Stimulated activated memory B cell treated with anti-CD40 and anti-IgM and Interleukin-4, amounts not matched to agents 10 μg/mL and 1 μg/mL and 100 μg/mL, for 72 hours (primary cell): ENCODE measurements at regions not wholly inside any gene's neighbourhood (a gene's known extent, or its start where the extent isn't known, plus 50 kb on each side); places are given as distances from the start of the nearest gene placed in this dataset.

ENCODE experiments used
- ATAC-seq: fragments of 150-1000 bp; cut with Tn5 transposase; 2 replicates; pipeline ENCODE4 v1.10.0; 2021
- H3K27ac Mint-ChIP-seq: one replicate; pipeline ENCODE4 v1.8.0; 2022; ENCODE audit warnings: mild to moderate bottlenecking, mixed read lengths
- H3K27me3 Mint-ChIP-seq: one replicate; pipeline ENCODE4 v1.8.0; 2022; ENCODE audit warnings: mixed read lengths
- H3K36me3 Mint-ChIP-seq: one replicate; pipeline ENCODE4 v1.8.0; 2022; ENCODE audit warnings: mixed read lengths
- H3K4me1 Mint-ChIP-seq: one replicate; pipeline ENCODE4 v1.8.0; 2022; ENCODE audit warnings: mixed read lengths
- H3K4me3 Mint-ChIP-seq: one replicate; pipeline ENCODE4 v1.8.0; 2022; ENCODE audit warnings: mild to moderate bottlenecking, moderate library complexity, mixed read lengths
- H3K9me3 Mint-ChIP-seq: one replicate; pipeline ENCODE4 v1.8.0; 2022; ENCODE audit warnings: mixed read lengths

- no peak overlapping the region for H3K4me3 Mint-ChIP-seq
- no peak overlapping the region for H3K27ac Mint-ChIP-seq
- peaks cover 3% of the 10 kb centered on the region for H3K9me3 Mint-ChIP-seq
Observed at GRCh38 chr7:81583882-81584533, 185.8 kb downstream of the HGF start.

GRCh38 chr7:81583090-81583489 lies 186.8 kb downstream of the HGF start:
- Mint-ChIP-seq H3K27me3 (no peaks in the 10 kb centered on the region), H3K9me3 (peaks cover 3% of the 10 kb centered on the region), H3K36me3 (no peaks in the 10 kb centered on the region), H3K4me3 (no peak overlapping the region), H3K27ac (no peak overlapping the region), H3K4me1 (no peaks in the 10 kb centered on the region)
- no peak for ATAC-seq

More at GRCh38 chr7:81583882-81584533, 185.8 kb downstream of the HGF start:
- Mint-ChIP-seq H3K4me1 (no peaks in the 10 kb centered on the region), H3K36me3 (no peaks in the 10 kb centered on the region), H3K27me3 (no peaks in the 10 kb centered on the region)
- ATAC-seq: no peak

GRCh38 chr7:81577642-81578340 lies 192.1 kb downstream of the HGF start:
- peaks cover 9% of the 10 kb centered on the region for H3K9me3 Mint-ChIP-seq
- no peak for ATAC-seq
- H3K27me3 Mint-ChIP-seq: no peaks in the 10 kb centered on the region
- no peak overlapping the region for H3K27ac Mint-ChIP-seq
- no peaks in the 10 kb centered on the region for H3K4me1 Mint-ChIP-seq
- H3K4me3 Mint-ChIP-seq: no peak overlapping the region
- no peaks in the 10 kb centered on the region for H3K36me3 Mint-ChIP-seq

- no peak for ATAC-seq
- H3K9me3 Mint-ChIP-seq: peaks cover 9% of the 10 kb centered on the region
- H3K27me3 Mint-ChIP-seq: no peaks in the 10 kb centered on the region
- no peak overlapping the region for H3K27ac Mint-ChIP-seq
- no peaks in the 10 kb centered on the region for H3K36me3 Mint-ChIP-seq
- H3K4me1 Mint-ChIP-seq: no peaks in the 10 kb centered on the region
- H3K4me3 Mint-ChIP-seq: no peak overlapping the region
Observed at GRCh38 chr7:81574723-81575326, 195.0 kb downstream of the HGF start.

GRCh38 chr7:81573932-81574331 lies 195.9 kb downstream of the HGF start:
- no peaks in the 10 kb centered on the region for H3K4me1 Mint-ChIP-seq
- no peaks in the 10 kb centered on the region for H3K36me3 Mint-ChIP-seq
- no peak overlapping the region for H3K27ac Mint-ChIP-seq
- no peaks in the 10 kb centered on the region for H3K27me3 Mint-ChIP-seq
- no peak for ATAC-seq
- peaks cover 9% of the 10 kb centered on the region for H3K9me3 Mint-ChIP-seq
- no peak overlapping the region for H3K4me3 Mint-ChIP-seq

- Mint-ChIP-seq H3K27me3 (no peaks in the 10 kb centered on the region), H3K9me3 (peaks cover 9% of the 10 kb centered on the region), H3K36me3 (no peaks in the 10 kb centered on the region), H3K4me1 (no peaks in the 10 kb centered on the region), H3K27ac (no peak overlapping the region), H3K4me3 (no peak overlapping the region)
- no peak for ATAC-seq
Observed at GRCh38 chr7:81573128-81573527, 196.7 kb downstream of the HGF start.

- ATAC-seq: no peak
- Mint-ChIP-seq H3K27me3 (no peaks in the 10 kb centered on the region), H3K4me1 (no peaks in the 10 kb centered on the region), H3K36me3 (no peaks in the 10 kb centered on the region), H3K4me3 (no peak overlapping the region), H3K9me3 (peaks cover 7% of the 10 kb centered on the region), H3K27ac (no peak overlapping the region)
Observed at GRCh38 chr7:81562581-81562980, 207.3 kb downstream of the HGF start.

GRCh38 chr7:81560708-81561107 lies 209.1 kb downstream of the HGF start:
- no peak for ATAC-seq
- H3K27ac Mint-ChIP-seq: no peak overlapping the region
- no peaks in the 10 kb centered on the region for H3K4me1 Mint-ChIP-seq
- H3K36me3 Mint-ChIP-seq: no peaks in the 10 kb centered on the region
- no peak overlapping the region for H3K4me3 Mint-ChIP-seq
- no peaks in the 10 kb centered on the region for H3K27me3 Mint-ChIP-seq
- peaks cover 2% of the 10 kb centered on the region for H3K9me3 Mint-ChIP-seq

GRCh38 chr7:81549484-81550016 lies 220.3 kb downstream of the HGF start:
- H3K27ac Mint-ChIP-seq: no peak overlapping the region
- H3K4me1 Mint-ChIP-seq: no peaks in the 10 kb centered on the region
- H3K9me3 Mint-ChIP-seq: peaks cover 7% of the 10 kb centered on the region
- H3K4me3 Mint-ChIP-seq: no peak overlapping the region
- no peaks in the 10 kb centered on the region for H3K27me3 Mint-ChIP-seq
- no peaks in the 10 kb centered on the region for H3K36me3 Mint-ChIP-seq
- no peak for ATAC-seq

- no peaks in the 10 kb centered on the region for H3K4me1 Mint-ChIP-seq
- H3K36me3 Mint-ChIP-seq: no peaks in the 10 kb centered on the region
- no peak overlapping the region for H3K4me3 Mint-ChIP-seq
- no peaks in the 10 kb centered on the region for H3K27me3 Mint-ChIP-seq
- ATAC-seq: no peak
- peaks cover 8% of the 10 kb centered on the region for H3K9me3 Mint-ChIP-seq
- H3K27ac Mint-ChIP-seq: no peak overlapping the region
Observed at GRCh38 chr7:81534996-81535395, 234.9 kb downstream of the HGF start.

GRCh38 chr7:81534446-81534845 lies 235.4 kb downstream of the HGF start:
- H3K27ac Mint-ChIP-seq: no peak overlapping the region
- H3K9me3 Mint-ChIP-seq: peaks cover 8% of the 10 kb centered on the region
- no peaks in the 10 kb centered on the region for H3K36me3 Mint-ChIP-seq
- H3K27me3 Mint-ChIP-seq: no peaks in the 10 kb centered on the region
- no peak for ATAC-seq
- H3K4me3 Mint-ChIP-seq: no peak overlapping the region
- H3K4me1 Mint-ChIP-seq: no peaks in the 10 kb centered on the region

- H3K27ac Mint-ChIP-seq: no peak overlapping the region
- no peak for ATAC-seq
- H3K4me3 Mint-ChIP-seq: no peak overlapping the region
- H3K36me3 Mint-ChIP-seq: no peaks in the 10 kb centered on the region
- H3K9me3 Mint-ChIP-seq: peaks cover 8% of the 10 kb centered on the region
- H3K27me3 Mint-ChIP-seq: no peaks in the 10 kb centered on the region
- no peaks in the 10 kb centered on the region for H3K4me1 Mint-ChIP-seq
Observed at GRCh38 chr7:81533931-81534330, 235.9 kb downstream of the HGF start.

- Mint-ChIP-seq H3K36me3 (no peaks in the 10 kb centered on the region), H3K27me3 (no peaks in the 10 kb centered on the region), H3K27ac (no peak overlapping the region), H3K4me3 (no peak overlapping the region), H3K4me1 (no peaks in the 10 kb centered on the region), H3K9me3 (peaks cover 8% of the 10 kb centered on the region)
- ATAC-seq: no peak
Observed at GRCh38 chr7:81533426-81533825, 236.4 kb downstream of the HGF start.

GRCh38 chr7:81529785-81530184 lies 240.1 kb downstream of the HGF start:
- H3K9me3 Mint-ChIP-seq: peaks cover 6% of the 10 kb centered on the region
- no peaks in the 10 kb centered on the region for H3K4me1 Mint-ChIP-seq
- no peak overlapping the region for H3K4me3 Mint-ChIP-seq
- no peak overlapping the region for H3K27ac Mint-ChIP-seq
- no peaks in the 10 kb centered on the region for H3K36me3 Mint-ChIP-seq
- ATAC-seq: no peak
- no peaks in the 10 kb centered on the region for H3K27me3 Mint-ChIP-seq

- Mint-ChIP-seq H3K4me3 (no peak overlapping the region), H3K27ac (no peak overlapping the region), H3K27me3 (no peaks in the 10 kb centered on the region), H3K36me3 (no peaks in the 10 kb centered on the region), H3K4me1 (no peaks in the 10 kb centered on the region), H3K9me3 (peaks cover 2% of the 10 kb centered on the region)
- ATAC-seq: no peak
Observed at GRCh38 chr7:81527651-81528050, 242.2 kb downstream of the HGF start.

- no peak for ATAC-seq
- H3K27me3 Mint-ChIP-seq: no peaks in the 10 kb centered on the region
- no peaks in the 10 kb centered on the region for H3K36me3 Mint-ChIP-seq
- H3K9me3 Mint-ChIP-seq: peaks cover 2% of the 10 kb centered on the region
- H3K27ac Mint-ChIP-seq: no peak overlapping the region
- H3K4me3 Mint-ChIP-seq: no peak overlapping the region
- no peaks in the 10 kb centered on the region for H3K4me1 Mint-ChIP-seq
Observed at GRCh38 chr7:81526971-81527370, 242.9 kb downstream of the HGF start.
